Endothelial cell (in vitro differentiated cells): ENCODE measurements at regions not wholly inside any gene's neighbourhood (a gene's known extent, or its start where the extent isn't known, plus 50 kb on each side); places are given as distances from the start of the nearest gene placed in this dataset.

Source experiments
- DNase-seq: peaks from one replicate; pipeline ENCODE4 v3.0.0; 2021; ENCODE audit warnings: low spot score
- H3K27ac Mint-ChIP-seq: one replicate; pipeline ENCODE4 v1.8.0; 2021; ENCODE audit warnings: mixed read lengths, inconsistent platforms; ENCODE audit not compliant: unreplicated experiment
- H3K27me3 Mint-ChIP-seq: one replicate; pipeline ENCODE4 v1.8.0; 2021; ENCODE audit warnings: mild to moderate bottlenecking, moderate library complexity, mixed read lengths, inconsistent platforms; ENCODE audit not compliant: unreplicated experiment
- H3K36me3 Mint-ChIP-seq: one replicate; pipeline ENCODE4 v1.8.0; 2021; ENCODE audit warnings: mild to moderate bottlenecking, low read depth, mixed read lengths, inconsistent platforms; ENCODE audit not compliant: unreplicated experiment
- H3K4me1 Mint-ChIP-seq: one replicate; pipeline ENCODE4 v1.8.0; 2021; ENCODE audit warnings: mild to moderate bottlenecking, mixed read lengths, inconsistent platforms; ENCODE audit not compliant: unreplicated experiment
- H3K4me3 Mint-ChIP-seq: one replicate; pipeline ENCODE4 v1.8.0; 2021; ENCODE audit warnings: mild to moderate bottlenecking, mixed read lengths, inconsistent platforms; ENCODE audit not compliant: unreplicated experiment
- H3K9me3 Mint-ChIP-seq: one replicate; pipeline ENCODE4 v1.8.0; 2021; ENCODE audit warnings: mixed read lengths, inconsistent platforms; ENCODE audit not compliant: unreplicated experiment
- TF ChIP-seq, protein P1 (sequence below): fragments of 200-600 bp; sonication (generic); IDR thresholded peaks from one replicate; pipeline ENCODE4 v1.5.0; 2021; ENCODE audit warnings: antibody characterized with exemption; ENCODE audit not compliant: unreplicated experiment

DNA sequence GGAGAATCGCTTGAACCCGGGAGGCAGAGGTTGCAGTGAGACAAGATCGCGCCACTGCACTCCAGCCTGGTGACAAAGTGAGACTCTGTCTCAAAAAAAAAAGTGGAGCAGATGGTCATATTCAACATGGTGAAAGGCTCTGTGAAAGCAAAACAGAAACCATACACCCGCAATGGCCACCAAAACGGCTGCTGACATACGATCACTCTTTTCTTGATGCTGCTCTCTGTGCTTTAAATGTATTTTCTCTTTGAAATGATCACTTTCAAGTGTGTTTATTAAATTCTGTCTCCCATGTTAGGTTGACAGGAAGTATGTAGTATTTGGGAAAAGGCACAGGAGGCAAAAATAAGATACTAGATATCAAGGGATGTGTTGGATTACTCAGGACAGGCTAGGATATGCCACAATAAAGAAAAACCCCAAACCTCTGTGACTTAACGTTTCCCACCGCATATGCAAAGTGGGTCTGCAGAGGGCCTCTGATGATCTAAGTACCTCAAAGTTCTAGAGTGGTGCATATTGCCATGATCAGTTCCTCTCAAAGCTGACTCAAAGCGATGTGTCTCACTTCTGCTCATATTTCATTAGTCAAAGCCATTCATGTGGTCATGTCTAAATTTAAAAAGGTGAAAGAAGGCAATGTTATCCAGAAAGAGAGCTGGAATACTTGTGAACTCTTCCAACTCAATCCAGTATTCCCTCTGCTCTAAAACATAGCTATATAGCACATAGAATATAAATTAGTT is 155.1 kb upstream of the SOX4 start:
- Mint-ChIP-seq H3K9me3 (no peaks in the 10 kb centered on the region), H3K27me3 (no peaks in the 10 kb centered on the region), H3K36me3 (no peaks in the 10 kb centered on the region), H3K27ac (no peak overlapping the region), H3K4me1 (no peaks in the 10 kb centered on the region), H3K4me3 (no peak overlapping the region)
- TF ChIP-seq, protein P1, sequence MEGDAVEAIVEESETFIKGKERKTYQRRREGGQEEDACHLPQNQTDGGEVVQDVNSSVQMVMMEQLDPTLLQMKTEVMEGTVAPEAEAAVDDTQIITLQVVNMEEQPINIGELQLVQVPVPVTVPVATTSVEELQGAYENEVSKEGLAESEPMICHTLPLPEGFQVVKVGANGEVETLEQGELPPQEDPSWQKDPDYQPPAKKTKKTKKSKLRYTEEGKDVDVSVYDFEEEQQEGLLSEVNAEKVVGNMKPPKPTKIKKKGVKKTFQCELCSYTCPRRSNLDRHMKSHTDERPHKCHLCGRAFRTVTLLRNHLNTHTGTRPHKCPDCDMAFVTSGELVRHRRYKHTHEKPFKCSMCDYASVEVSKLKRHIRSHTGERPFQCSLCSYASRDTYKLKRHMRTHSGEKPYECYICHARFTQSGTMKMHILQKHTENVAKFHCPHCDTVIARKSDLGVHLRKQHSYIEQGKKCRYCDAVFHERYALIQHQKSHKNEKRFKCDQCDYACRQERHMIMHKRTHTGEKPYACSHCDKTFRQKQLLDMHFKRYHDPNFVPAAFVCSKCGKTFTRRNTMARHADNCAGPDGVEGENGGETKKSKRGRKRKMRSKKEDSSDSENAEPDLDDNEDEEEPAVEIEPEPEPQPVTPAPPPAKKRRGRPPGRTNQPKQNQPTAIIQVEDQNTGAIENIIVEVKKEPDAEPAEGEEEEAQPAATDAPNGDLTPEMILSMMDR = no peak
- no peak for DNase-seq

GRCh38 chr6:21438986-21439352 is 154.6 kb upstream of the SOX4 start:
- Mint-ChIP-seq H3K27me3 (no peaks in the 10 kb centered on the region), H3K27ac (no peak overlapping the region), H3K9me3 (no peaks in the 10 kb centered on the region), H3K36me3 (no peaks in the 10 kb centered on the region), H3K4me3 (no peak overlapping the region), H3K4me1 (no peaks in the 10 kb centered on the region)
- TF ChIP-seq, protein P1 = no peak
- DNase-seq = no peak

GRCh38 chr6:21441386-21441785 is 152.2 kb upstream of the SOX4 start:
- H3K4me3 Mint-ChIP-seq = no peak overlapping the region
- TF ChIP-seq, protein P1 = no peak
- H3K4me1 Mint-ChIP-seq = no peaks in the 10 kb centered on the region
- H3K27me3 Mint-ChIP-seq = no peaks in the 10 kb centered on the region
- no peak overlapping the region for H3K27ac Mint-ChIP-seq
- no peaks in the 10 kb centered on the region for H3K36me3 Mint-ChIP-seq
- no peak for DNase-seq
- no peaks in the 10 kb centered on the region for H3K9me3 Mint-ChIP-seq

- no peaks in the 10 kb centered on the region for H3K36me3 Mint-ChIP-seq
- no peaks in the 10 kb centered on the region for H3K27me3 Mint-ChIP-seq
- H3K9me3 Mint-ChIP-seq = no peaks in the 10 kb centered on the region
- H3K27ac Mint-ChIP-seq = no peak overlapping the region
- no peak overlapping the region for H3K4me3 Mint-ChIP-seq
- no peak for DNase-seq
- TF ChIP-seq, protein P1 = no peak
- no peaks in the 10 kb centered on the region for H3K4me1 Mint-ChIP-seq
Observed at GRCh38 chr6:21442874-21443273, 150.7 kb upstream of the SOX4 start.

DNA sequence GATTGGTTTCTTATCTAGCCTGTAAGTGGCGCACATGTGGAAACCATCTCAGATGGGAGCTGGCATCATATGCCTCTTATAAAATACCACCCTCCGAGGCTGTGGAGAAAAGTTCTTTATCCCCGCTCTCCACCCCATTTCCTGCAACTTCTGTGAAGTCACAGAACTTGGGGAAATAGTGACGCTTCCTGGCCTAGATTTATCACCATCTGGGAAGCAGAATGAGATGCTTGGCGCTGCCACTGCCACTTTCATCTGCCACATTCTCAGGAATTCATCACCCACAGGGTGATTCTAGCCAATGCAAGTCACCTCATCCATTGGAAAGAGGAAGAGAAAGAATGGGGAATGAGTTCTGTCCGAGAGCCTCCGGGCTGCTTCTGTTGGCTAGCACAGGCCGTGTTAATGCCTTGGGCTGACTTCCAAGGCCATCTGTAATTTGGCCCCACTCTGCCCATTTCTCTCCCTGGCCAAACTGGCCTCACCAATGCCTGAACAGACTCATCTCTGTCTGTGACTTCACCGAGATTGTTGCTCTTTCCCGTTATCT is 148.8 kb upstream of the SOX4 start:
- H3K4me1 Mint-ChIP-seq = no peaks in the 10 kb centered on the region

More for the DNA sequence above, 148.8 kb upstream of the SOX4 start:
- no peaks in the 10 kb centered on the region for H3K36me3 Mint-ChIP-seq
- no peak overlapping the region for H3K4me3 Mint-ChIP-seq
- no peak for DNase-seq
- H3K27ac Mint-ChIP-seq = no peak overlapping the region
- no peaks in the 10 kb centered on the region for H3K27me3 Mint-ChIP-seq
- TF ChIP-seq, protein P1 = no peak
- H3K9me3 Mint-ChIP-seq = no peaks in the 10 kb centered on the region
